NCI-H2227 (cell line): ENCODE measurements at regions not wholly inside any gene's neighbourhood (a gene's known extent, or its start where the extent isn't known, plus 50 kb on each side); places are given as distances from the start of the nearest gene placed in this dataset.

Experiments used
- DNase-seq: peaks from one replicate; lab custom pipeline; 2025; ENCODE audit not compliant: unreplicated experiment; lab: John Stamatoyannopoulos, UW

DNA sequence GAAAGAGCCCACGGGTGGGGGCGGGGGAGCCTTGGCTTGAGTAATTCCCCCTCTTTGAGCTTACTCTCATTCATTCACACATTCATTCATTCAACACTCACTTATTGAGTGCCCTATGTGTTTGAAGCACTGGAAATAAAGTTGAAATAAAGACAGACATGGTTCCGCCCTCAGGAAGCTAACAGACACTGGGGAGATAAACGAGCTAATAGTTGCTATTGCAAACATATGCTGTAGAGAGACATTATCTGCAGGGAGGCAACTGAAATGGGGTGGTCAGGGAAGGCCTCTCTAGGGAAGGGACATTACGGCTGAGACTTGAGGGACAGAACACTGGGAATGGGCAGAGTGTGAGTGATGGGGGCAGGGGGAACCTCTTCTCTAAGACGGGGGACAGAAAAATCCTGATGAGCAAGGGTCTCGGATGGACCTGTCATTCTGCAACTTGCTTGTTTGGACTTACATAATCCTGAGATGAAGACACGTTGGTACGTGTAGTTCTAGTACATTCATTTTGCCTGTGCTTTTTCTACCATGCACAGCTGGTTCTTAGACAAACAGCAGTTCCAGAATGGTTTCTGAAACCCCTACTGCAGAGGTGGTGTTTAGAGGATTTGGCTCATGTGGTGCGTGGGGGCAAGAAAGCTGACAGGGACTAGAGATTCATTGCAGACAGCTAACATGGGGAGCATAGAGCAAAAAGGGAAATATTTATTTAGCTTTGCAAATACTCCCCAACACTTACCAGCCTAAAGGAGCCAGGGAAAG, 71.1 kb upstream of the BLCAP start:
- peak; percentile 47 for DNase-seq

GRCh38 chr20:37598100-37598543, 70.4 kb upstream of the BLCAP start:
- DNase-seq = peak; percentile 98

GRCh38 chr20:37596890-37597536, 69.3 kb upstream of the BLCAP start:
- peak; percentile 36 for DNase-seq

- DNase-seq = no peak
These were observed 68.5 kb upstream of the BLCAP start for GRCh38 chr20:37596168-37596567.

GRCh38 chr20:37593710-37594109, 66.0 kb upstream of the BLCAP start:
- DNase-seq = no peak

DNA sequence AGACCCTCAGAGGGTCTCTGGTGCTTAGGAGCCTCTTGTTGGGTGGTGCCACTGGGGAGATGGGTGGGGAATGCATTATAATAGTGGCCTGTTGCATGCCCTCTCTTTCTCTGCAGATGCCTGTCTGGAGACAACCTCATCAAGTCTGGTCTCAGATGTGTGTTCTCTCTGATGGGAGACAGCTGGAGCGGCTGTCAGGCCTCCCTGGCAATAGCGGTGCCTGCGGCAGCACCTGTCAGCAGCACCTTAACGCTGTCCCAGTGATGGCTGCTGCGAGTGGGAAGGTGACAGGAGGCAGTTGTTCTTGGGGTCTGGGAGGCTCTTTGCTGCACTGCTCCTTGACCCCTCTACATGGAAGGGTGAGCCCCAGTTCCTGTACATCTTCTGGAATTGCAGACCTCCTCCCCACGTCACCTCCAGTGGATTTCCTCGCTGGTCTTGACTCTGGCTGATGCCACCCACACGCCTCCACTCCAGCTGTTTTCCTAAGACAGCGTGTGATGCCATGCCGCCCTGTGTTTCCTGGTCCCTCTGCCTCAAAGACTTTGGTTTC, 63.3 kb upstream of the BLCAP start:
- no peak for DNase-seq

DNA sequence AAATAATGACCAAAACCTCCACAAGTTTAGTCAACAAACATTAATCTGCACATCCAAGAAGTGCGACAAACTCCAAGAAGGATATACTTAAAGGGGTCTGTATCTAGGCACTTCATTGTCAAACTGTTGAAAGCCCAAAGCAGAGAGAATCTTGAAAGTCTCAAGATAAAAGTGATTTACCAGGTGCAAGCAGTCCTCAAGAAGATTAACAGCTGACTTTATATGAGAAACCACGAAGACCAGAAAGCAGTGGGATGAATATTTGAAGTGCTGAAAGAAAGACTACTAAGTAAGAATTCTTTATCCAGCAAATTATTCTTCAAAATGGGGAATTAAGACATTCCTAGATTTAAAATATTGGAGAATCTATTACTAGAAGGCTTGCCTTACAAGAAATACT, 58.4 kb upstream of the BLCAP start:
- no peak for DNase-seq

GRCh38 chr20:37584238-37584807, 56.6 kb upstream of the BLCAP start:
- no peak for DNase-seq

DNA sequence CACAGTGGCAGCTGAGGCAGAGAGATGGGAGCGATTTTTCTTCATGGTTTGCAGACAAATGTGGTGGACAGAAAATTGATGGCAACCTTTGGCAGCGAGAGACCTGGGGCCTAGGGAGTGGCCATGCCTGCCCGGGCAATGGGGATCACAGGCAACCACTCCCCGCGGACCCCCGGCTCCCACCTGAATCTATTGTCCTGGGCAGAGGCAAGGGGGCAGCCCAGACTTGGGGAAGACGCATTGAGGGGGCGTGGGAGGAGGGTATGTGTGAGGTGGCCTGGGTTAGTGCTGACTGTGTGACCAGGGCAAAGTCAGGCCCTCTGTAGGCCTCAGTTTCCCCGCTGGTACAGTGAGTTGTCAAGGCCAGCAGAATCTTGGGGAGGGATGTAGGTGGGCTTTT, 53.6 kb upstream of the BLCAP start:
- no peak for DNase-seq

DNA sequence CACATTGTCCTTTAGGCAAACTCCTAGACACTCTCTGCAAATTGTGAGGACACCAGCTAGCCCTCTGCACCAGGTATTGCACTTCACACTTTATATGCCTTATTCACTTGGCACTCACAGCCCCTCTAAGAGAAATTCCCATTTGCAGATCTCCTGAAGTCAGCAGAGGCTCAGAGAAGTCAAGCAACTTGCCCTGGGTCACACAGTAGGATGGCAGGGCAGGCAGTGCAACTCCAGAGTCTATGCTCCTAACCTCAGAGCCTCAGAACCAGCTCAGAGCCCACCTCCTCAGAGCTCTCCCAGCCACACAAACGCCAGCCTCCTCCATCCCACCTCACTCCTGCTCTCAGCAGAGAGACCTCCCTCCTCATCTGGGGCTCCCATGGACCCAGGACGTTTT, 52.4 kb upstream of the BLCAP start:
- no peak for DNase-seq

DNA sequence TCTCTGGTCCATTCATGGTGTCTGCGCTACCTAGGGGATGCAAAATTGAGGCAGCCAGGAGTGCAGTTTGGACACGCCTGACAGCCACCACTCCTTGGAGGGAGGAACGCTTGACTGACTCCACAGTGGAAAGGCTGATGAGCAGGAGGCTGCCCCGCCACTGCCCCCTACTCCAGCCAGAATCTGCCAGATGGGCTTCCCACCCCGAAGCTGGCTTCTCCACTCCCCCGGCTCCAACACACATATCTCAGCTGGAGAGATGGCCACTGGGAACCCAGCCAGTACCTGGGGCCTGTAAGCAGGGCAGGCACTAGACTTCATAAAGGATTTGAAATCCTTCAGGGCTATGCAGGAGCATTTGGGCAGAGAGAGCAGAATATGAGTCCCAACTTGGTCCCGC, 51.4 kb upstream of the BLCAP start:
- no peak for DNase-seq

DNA sequence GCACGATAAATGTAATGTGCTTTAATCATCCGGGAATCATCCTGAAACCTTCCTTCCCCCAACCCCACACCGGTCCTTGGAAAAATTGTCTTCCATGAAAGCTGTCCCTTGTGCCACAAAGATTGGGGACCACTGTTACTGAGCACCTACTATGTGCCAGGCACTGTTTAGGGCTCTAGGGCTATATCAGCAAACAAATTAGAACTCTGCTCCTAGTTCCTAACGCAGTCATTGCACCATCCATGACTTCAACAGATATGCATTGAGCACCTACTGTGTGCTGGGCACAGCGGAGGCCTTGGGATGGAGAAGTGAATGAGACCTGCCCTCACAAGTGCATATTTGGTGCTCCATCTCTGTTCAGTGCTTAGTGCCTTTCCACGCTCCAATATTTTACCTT, 50.3 kb upstream of the BLCAP start:
- no peak for DNase-seq
